Neural progenitor cell (in vitro differentiated cells): ENCODE measurements at regions not wholly inside any gene's neighbourhood (a gene's known extent, or its start where the extent isn't known, plus 50 kb on each side); places are given as distances from the start of the nearest gene placed in this dataset.

Experiments used
- DNase-seq: peaks from one replicate; pipeline ENCODE4 v3.0.0-alpha.2; 2016; ENCODE audit warnings: low spot score
- H2AFZ ChIP-seq: fragments of 200-600 bp; sonication (generic); replicated peaks from 2 replicates; pipeline ENCODE4 v1.6.1; 2016; ENCODE audit warnings: antibody characterized with exemption
- H3F3A ChIP-seq: fragments of 200-600 bp; sonication (generic); 2 replicates; pipeline ENCODE4 v1.6.1; 2016; ENCODE audit warnings: antibody characterized with exemption, low read depth
- H3K27ac ChIP-seq: fragments of 200-600 bp; sonication (generic); 2 replicates; pipeline ENCODE4 v1.5.1; 2016; ENCODE audit warnings: mild to moderate bottlenecking
- H3K27me3 ChIP-seq: fragments of 200-600 bp; sonication (generic); 2 replicates; pipeline ENCODE4 v1.6.1; 2016; ENCODE audit warnings: mild to moderate bottlenecking, moderate library complexity
- H3K36me3 ChIP-seq: fragments of 200-600 bp; sonication (generic); 2 replicates; pipeline ENCODE4 v1.5.1; 2016
- H3K4me1 ChIP-seq: fragments of 200-600 bp; sonication (generic); 2 replicates; pipeline ENCODE4 v1.6.1; 2016; ENCODE audit warnings: mixed run types
- H3K4me2 ChIP-seq: fragments of 200-600 bp; sonication (generic); 2 replicates; pipeline ENCODE4 v1.6.1; 2016
- H3K4me3 ChIP-seq: fragments of 200-600 bp; sonication (generic); 2 replicates; pipeline ENCODE4 v1.5.1; 2016
- H3K79me2 ChIP-seq: fragments of 200-600 bp; sonication (generic); 2 replicates; pipeline ENCODE4 v1.6.1; 2016; ENCODE audit warnings: low read depth
- H3K9ac ChIP-seq: fragments of 200-600 bp; sonication (generic); 2 replicates; pipeline ENCODE4 v1.6.1; 2016
- H3K9me3 ChIP-seq: fragments of 200-600 bp; sonication (generic); 2 replicates; pipeline ENCODE4 v1.5.1; 2016; ENCODE audit warnings: low read depth
- H4K20me1 ChIP-seq: fragments of 200-600 bp; sonication (generic); 2 replicates; pipeline ENCODE4 v1.6.1; 2016; ENCODE audit warnings: low read depth
- H3K27ac Mint-ChIP-seq: 3 replicates; pipeline ENCODE4 v1.8.0; 2021; ENCODE audit warnings: mixed read lengths
- H3K27me3 Mint-ChIP-seq: 2 replicates; pipeline ENCODE4 v1.8.0; 2022; ENCODE audit warnings: low read depth, mild to moderate bottlenecking, inconsistent platforms, moderate library complexity, mixed read lengths; ENCODE audit not compliant: insufficient read depth
- H3K36me3 Mint-ChIP-seq: 3 replicates; pipeline ENCODE4 v1.8.0; 2021; ENCODE audit warnings: mixed read lengths
- H3K4me1 Mint-ChIP-seq: 3 replicates; pipeline ENCODE4 v1.8.0; 2021; ENCODE audit warnings: mixed read lengths
- H3K4me3 Mint-ChIP-seq: 3 replicates; pipeline ENCODE4 v1.8.0; 2021; ENCODE audit warnings: mild to moderate bottlenecking, moderate library complexity, mixed read lengths
- H3K9me3 Mint-ChIP-seq: 3 replicates; pipeline ENCODE4 v1.8.0; 2020; ENCODE audit warnings: mixed read lengths
- CTCF ChIP-seq: fragments of 200-600 bp; sonication (generic); IDR thresholded peaks from 2 replicates; pipeline ENCODE4 v1.5.1; 2017; ENCODE audit warnings: antibody characterized with exemption, mild to moderate bottlenecking
- EZH2 ChIP-seq: fragments of 200-600 bp; sonication (generic); IDR thresholded peaks from 2 replicates; pipeline ENCODE4 v1.6.1; 2017; ENCODE audit warnings: antibody characterized with exemption, mild to moderate bottlenecking, moderate library complexity
- EZH2phosphoT487 ChIP-seq: fragments of 200-600 bp; sonication (generic); IDR thresholded peaks from 2 replicates; pipeline ENCODE4 v1.6.1; 2017; ENCODE audit warnings: antibody characterized with exemption

GRCh38 chr6:121020656-121021055 is 313.6 kb downstream of the TBC1D32 start:
- Histone ChIP-seq H3K36me3 (no peaks in the 10 kb centered on the region), H3K9ac (no peak overlapping the region), H3K27ac (no peak overlapping the region), H2AFZ (no peak overlapping the region), H3K4me3 (no peak overlapping the region), H3K4me2 (no peak overlapping the region), H3F3A (no peaks in the 10 kb centered on the region), H3K9me3 (no peaks in the 10 kb centered on the region), H3K27me3 (no peaks in the 10 kb centered on the region), H3K79me2 (no peaks in the 10 kb centered on the region), H3K4me1 (no peaks in the 10 kb centered on the region), H4K20me1 (no peaks in the 10 kb centered on the region)
- Mint-ChIP-seq H3K27ac (no peak overlapping the region), H3K27me3 (peaks cover 5% of the 10 kb centered on the region), H3K4me1 (no peaks in the 10 kb centered on the region), H3K9me3 (peaks cover 2% of the 10 kb centered on the region), H3K4me3 (no peak overlapping the region), H3K36me3 (no peaks in the 10 kb centered on the region)
- TF ChIP-seq CTCF, result no peak
- no peak for TF ChIP-seq EZH2
- no peak for TF ChIP-seq EZH2phosphoT487
- DNase-seq, result no peak

DNA sequence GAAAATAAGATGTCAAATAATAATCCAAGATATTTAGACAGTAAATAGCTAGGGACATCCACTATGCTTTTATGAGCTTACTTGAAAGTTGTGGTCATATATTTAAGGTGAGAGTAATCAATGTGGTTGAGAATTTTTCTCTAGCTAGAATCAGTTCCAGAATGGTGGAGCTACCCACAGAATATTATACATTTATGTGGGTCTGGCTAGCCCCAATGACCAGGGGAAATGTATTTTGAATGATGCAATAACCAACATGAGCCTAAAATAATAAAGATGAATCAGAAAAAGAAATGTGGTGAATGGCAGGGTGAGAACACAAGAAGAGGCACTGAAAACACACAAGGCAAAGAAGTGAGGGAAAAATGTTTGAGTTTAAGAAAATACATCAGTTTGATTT is 325.7 kb downstream of the TBC1D32 start:
- Histone ChIP-seq H3K9me3 (no peaks in the 10 kb centered on the region), H3K79me2 (no peaks in the 10 kb centered on the region), H3F3A (no peaks in the 10 kb centered on the region), H4K20me1 (no peaks in the 10 kb centered on the region), H3K4me1 (no peaks in the 10 kb centered on the region), H3K4me3 (no peak overlapping the region), H2AFZ (no peak overlapping the region), H3K27me3 (no peaks in the 10 kb centered on the region), H3K27ac (no peak overlapping the region), H3K9ac (no peak overlapping the region), H3K36me3 (no peaks in the 10 kb centered on the region), H3K4me2 (no peak overlapping the region)
- H3K27ac Mint-ChIP-seq, result no peak overlapping the region
- DNase-seq, result no peak
- no peaks in the 10 kb centered on the region for H3K36me3 Mint-ChIP-seq
- no peaks in the 10 kb centered on the region for H3K27me3 Mint-ChIP-seq
- H3K4me3 Mint-ChIP-seq, result no peak overlapping the region
- TF ChIP-seq EZH2 (no peak), CTCF (no peak), EZH2phosphoT487 (no peak)
- H3K4me1 Mint-ChIP-seq, result no peaks in the 10 kb centered on the region
- H3K9me3 Mint-ChIP-seq, result no peaks in the 10 kb centered on the region

GRCh38 chr6:121006024-121006423 is 328.3 kb downstream of the TBC1D32 start:
- Mint-ChIP-seq H3K27ac (no peak overlapping the region), H3K4me3 (no peak overlapping the region)

More at GRCh38 chr6:121006024-121006423, 328.3 kb downstream of the TBC1D32 start:
- Histone ChIP-seq H3K9ac (no peak overlapping the region), H3K27me3 (no peaks in the 10 kb centered on the region), H2AFZ (no peak overlapping the region), H3K79me2 (no peaks in the 10 kb centered on the region), H4K20me1 (no peaks in the 10 kb centered on the region), H3K27ac (no peak overlapping the region), H3K4me3 (no peak overlapping the region), H3K4me2 (no peak overlapping the region), H3K36me3 (no peaks in the 10 kb centered on the region), H3F3A (no peaks in the 10 kb centered on the region), H3K4me1 (no peaks in the 10 kb centered on the region), H3K9me3 (no peaks in the 10 kb centered on the region)
- TF ChIP-seq EZH2 (no peak), CTCF (no peak), EZH2phosphoT487 (no peak)
- Mint-ChIP-seq H3K27me3 (peaks cover 2% of the 10 kb centered on the region), H3K9me3 (peaks cover 5% of the 10 kb centered on the region), H3K4me1 (no peaks in the 10 kb centered on the region), H3K36me3 (no peaks in the 10 kb centered on the region)
- DNase-seq, result no peak
